Left colon (tissue), 2 donors: ENCODE measurements at regions not wholly inside any gene's neighbourhood (a gene's known extent, or its start where the extent isn't known, plus 50 kb on each side); places are given as distances from the start of the nearest gene placed in this dataset.
A peak's percentile ranks its signal among the peaks of the same experiment; 100 is the strongest.

Source experiments
- ATAC-seq: fragments of 200-7000 bp; cut with Tn5 transposase; one replicate; pipeline ENCODE4 v1.9.1; 2020; ENCODE audit warnings: mild to moderate bottlenecking, moderate library complexity
- DNase-seq, 2 donors: peaks; one replicate each; pipeline ENCODE4 v3.0.0-alpha.2; 2020
- intact Hi-C, 2 donors: fragments of 100-400 bp; cut with DNase I in 1 of 2; cut with micrococcal nuclease in 1 of 2; formaldehyde crosslinking; loops; one replicate each; pipeline versions ENCODE4 v1.11.2 to v1.14.0; 2022; cut with DNase I, micrococcal nuclease
- donor health status: DM: no; HTN: no; CAD: no.
- donor health status: DM: yes; HTN: yes; CAD: no.

- intact Hi-C loops, result loop anchor here in 1 of 2 donors (5.0 kb wide), 1 partner anchor 173 kb away; no protein-coding TSS in a partner anchor
- ATAC-seq (peak; percentile 42), DNase-seq (peak in 1 of 2 donors; percentile 49)
These were observed 244.7 kb downstream of the PIK3R1 start for GRCh38 chr5:68460147-68460798.

GRCh38 chr5:68463606-68464005, 248.1 kb downstream of the PIK3R1 start:
- ATAC-seq (no peak), DNase-seq (no peak)
- intact Hi-C loops, result loop anchor here in 1 of 2 donors (5.0 kb wide), 1 partner anchor 176 kb away; no protein-coding TSS in a partner anchor

GRCh38 chr5:68464424-68464823, 248.9 kb downstream of the PIK3R1 start:
- ATAC-seq (no peak), DNase-seq (no peak)
- intact Hi-C loops, result loop anchor here in 1 of 2 donors (5.0 kb wide), 1 partner anchor 177 kb away; no protein-coding TSS in a partner anchor

GRCh38 chr5:68465133-68465532, 249.6 kb downstream of the PIK3R1 start:
- intact Hi-C loops, result no loop called here
- no peak for DNase-seq
- no peak for ATAC-seq

- intact Hi-C loops, result no loop called here
- DNase-seq (no peak), ATAC-seq (no peak)
These were observed 250.5 kb downstream of the PIK3R1 start for GRCh38 chr5:68465934-68466551.

- intact Hi-C loops, result no loop called here
- ATAC-seq, result no peak
- DNase-seq, result no peak
These were observed 251.7 kb downstream of the PIK3R1 start for GRCh38 chr5:68467208-68467607.

- ATAC-seq (peak; percentile 99), DNase-seq (peak; percentile 56 to 57)
- intact Hi-C loops, result no loop called here
These were observed 252.2 kb downstream of the PIK3R1 start for GRCh38 chr5:68467794-68468193.

- DNase-seq (no peak), ATAC-seq (no peak)
- intact Hi-C loops, result no loop called here
These were observed 252.8 kb downstream of the PIK3R1 start for GRCh38 chr5:68468322-68468721.

GRCh38 chr5:68475476-68475983, 260.0 kb downstream of the PIK3R1 start:
- no peak for DNase-seq
- intact Hi-C loops, result no loop called here

GRCh38 chr5:68476854-68477253, 261.3 kb downstream of the PIK3R1 start:
- peak; percentile 55 for ATAC-seq
- intact Hi-C loops, result no loop called here
- no peak for DNase-seq

More at GRCh38 chr5:68475476-68475983, 260.0 kb downstream of the PIK3R1 start:
- ATAC-seq, result no peak

- intact Hi-C loops, result no loop called here
- ATAC-seq, result no peak
- DNase-seq, result no peak
These were observed 262.9 kb downstream of the PIK3R1 start for GRCh38 chr5:68478301-68479095.

GRCh38 chr5:68479524-68479923, 264.0 kb downstream of the PIK3R1 start:
- ATAC-seq, result no peak
- no peak for DNase-seq
- intact Hi-C loops, result no loop called here

GRCh38 chr5:68480335-68480940, 264.9 kb downstream of the PIK3R1 start:
- intact Hi-C loops, result no loop called here
- no peak for DNase-seq
- ATAC-seq, result no peak

- DNase-seq (no peak), ATAC-seq (no peak)
- intact Hi-C loops, result no loop called here
These were observed 266.6 kb downstream of the PIK3R1 start for GRCh38 chr5:68482199-68482598.

- ATAC-seq (no peak), DNase-seq (no peak)
- intact Hi-C loops, result no loop called here
These were observed 268.9 kb downstream of the PIK3R1 start for GRCh38 chr5:68484307-68485068.

- ATAC-seq (no peak), DNase-seq (no peak)
- intact Hi-C loops, result no loop called here
These were observed 274.0 kb downstream of the PIK3R1 start for GRCh38 chr5:68489556-68489955.

GRCh38 chr5:68490406-68490805, 274.9 kb downstream of the PIK3R1 start:
- ATAC-seq (no peak), DNase-seq (no peak)
- intact Hi-C loops, result no loop called here

- ATAC-seq (no peak), DNase-seq (no peak)
These were observed 279.2 kb downstream of the PIK3R1 start for GRCh38 chr5:68494771-68495170.

More at GRCh38 chr5:68494771-68495170, 279.2 kb downstream of the PIK3R1 start:
- intact Hi-C loops, result no loop called here
